GM23338 (cell line): ENCODE measurements at regions not wholly inside any gene's neighbourhood (a gene's known extent, or its start where the extent isn't known, plus 50 kb on each side); places are given as distances from the start of the nearest gene placed in this dataset.

Source experiments
- ATAC-seq: fragments of 200-7000 bp; cut with Tn5 transposase; 3 replicates; pipeline ENCODE4 v1.9.1; 2020
- DNase-seq: peaks from one replicate; pipeline ENCODE4 v3.0.0-alpha.2; 2015; ENCODE audit warnings: low spot score
- H2AFZ ChIP-seq: fragments of 200-600 bp; sonication (generic); 2 replicates; pipeline ENCODE4 v1.8.0; 2016; ENCODE audit warnings: antibody characterized with exemption, mild to moderate bottlenecking, moderate library complexity
- H3F3A ChIP-seq: fragments of 200-600 bp; sonication (generic); replicated peaks from 2 replicates; pipeline ENCODE4 v1.8.0; 2017; ENCODE audit warnings: antibody characterized with exemption, mixed run types, low read depth
- H3K27ac ChIP-seq: fragments of 200-600 bp; sonication (generic); 2 replicates; pipeline ENCODE4 v1.6.1; 2016; ENCODE audit warnings: low read depth
- H3K27me3 ChIP-seq: fragments of 200-600 bp; sonication (generic); 2 replicates; pipeline ENCODE4 v1.8.0; 2016; ENCODE audit warnings: mild to moderate bottlenecking, mixed run types, moderate library complexity; ENCODE audit not compliant: insufficient read depth
- H3K36me3 ChIP-seq: fragments of 200-600 bp; sonication (generic); 2 replicates; pipeline ENCODE4 v1.8.0; 2016; ENCODE audit warnings: mild to moderate bottlenecking; ENCODE audit not compliant: insufficient read depth
- H3K4me1 ChIP-seq: fragments of 200-600 bp; sonication (generic); 2 replicates; pipeline ENCODE4 v1.8.0; 2016; ENCODE audit warnings: mild to moderate bottlenecking, moderate library complexity; ENCODE audit not compliant: insufficient read depth
- H3K4me2 ChIP-seq: fragments of 200-600 bp; sonication (generic); 2 replicates; pipeline ENCODE4 v1.7.1; 2017; ENCODE audit warnings: mixed run types
- H3K4me3 ChIP-seq: fragments of 200-600 bp; sonication (generic); 2 replicates; pipeline ENCODE4 v1.6.1; 2016; ENCODE audit warnings: mixed run types
- H3K79me2 ChIP-seq: fragments of 200-600 bp; sonication (generic); replicated peaks from 2 replicates; pipeline ENCODE4 v1.8.0; 2017; ENCODE audit warnings: mild to moderate bottlenecking; ENCODE audit not compliant: insufficient read depth
- H3K9me2 ChIP-seq: fragments of 200-600 bp; sonication (generic); 2 replicates; pipeline ENCODE4 v1.8.0; 2017; ENCODE audit not compliant: insufficient read depth
- H4K20me1 ChIP-seq: fragments of 200-600 bp; sonication (generic); replicated peaks from 2 replicates; pipeline ENCODE4 v1.8.0; 2017; ENCODE audit warnings: mild to moderate bottlenecking; ENCODE audit not compliant: insufficient read depth
- H3K27ac Mint-ChIP-seq: 2 replicates; pipeline ENCODE4 v1.8.0; 2020; ENCODE audit warnings: inconsistent platforms, mild to moderate bottlenecking, moderate library complexity, mixed read lengths
- H3K27me3 Mint-ChIP-seq: 3 replicates; pipeline ENCODE4 v1.8.0; 2022; ENCODE audit warnings: low read depth, mild to moderate bottlenecking, moderate library complexity, mixed read lengths, inconsistent platforms; ENCODE audit not compliant: insufficient read depth, poor library complexity
- H3K36me3 Mint-ChIP-seq: 3 replicates; pipeline ENCODE4 v1.8.0; 2021; ENCODE audit warnings: low read depth, mild to moderate bottlenecking, inconsistent platforms, moderate library complexity, mixed read lengths
- H3K4me1 Mint-ChIP-seq: 3 replicates; pipeline ENCODE4 v1.8.0; 2020; ENCODE audit warnings: mild to moderate bottlenecking, inconsistent platforms, mixed read lengths
- H3K4me3 Mint-ChIP-seq: 3 replicates; pipeline ENCODE4 v1.8.0; 2021; ENCODE audit warnings: moderate library complexity, mild to moderate bottlenecking, inconsistent platforms, mixed read lengths
- H3K9me3 Mint-ChIP-seq: 3 replicates; pipeline ENCODE4 v1.8.0; 2020; ENCODE audit warnings: moderate library complexity, mild to moderate bottlenecking, inconsistent platforms, mixed read lengths
- CREB1 ChIP-seq: fragments of 250-450 bp; sonication (Bioruptor Pico); IDR thresholded peaks from 2 replicates; pipeline ENCODE4 v1.5.0; 2020; ENCODE audit warnings: low read depth, mild to moderate bottlenecking, moderate library complexity
- CTCF ChIP-seq, 2 experiments: fragments of 200-600 bp in 1 of 2; sonication (generic) in 1 of 2; conservative IDR thresholded peaks; 2 replicates each; pipeline versions ENCODE4 v1.5.1 to v1.6.1; 2016 to 2017; ENCODE audit warnings: antibody characterized with exemption in 2 of 2, low read depth in 2 of 2, mild to moderate bottlenecking in 2 of 2, moderate library complexity in 1 of 2
- EZH2 ChIP-seq: fragments of 200-600 bp; sonication (generic); IDR thresholded peaks from one replicate; pipeline ENCODE4 v1.8.0; 2017; ENCODE audit warnings: antibody characterized with exemption, mild to moderate bottlenecking, low read depth; ENCODE audit not compliant: unreplicated experiment
- EZH2phosphoT487 ChIP-seq: fragments of 200-600 bp; sonication (generic); IDR thresholded peaks from one replicate; pipeline ENCODE4 v1.8.1; 2018; ENCODE audit warnings: antibody characterized with exemption; ENCODE audit not compliant: unreplicated experiment
- JUNB ChIP-seq: IDR thresholded peaks from one replicate; pipeline ENCODE4 v1.6.1; 2016; ENCODE audit warnings: antibody characterized with exemption; ENCODE audit not compliant: unreplicated experiment
- REST ChIP-seq: IDR thresholded peaks from one replicate; pipeline ENCODE4 v1.6.1; 2018; ENCODE audit warnings: antibody characterized with exemption; ENCODE audit not compliant: unreplicated experiment
- STAT1 ChIP-seq: IDR thresholded peaks from one replicate; pipeline ENCODE4 v1.6.1; 2016; ENCODE audit warnings: antibody characterized with exemption; ENCODE audit not compliant: unreplicated experiment
- TF ChIP-seq, protein P1 (sequence below): IDR thresholded peaks from 2 replicates; pipeline ENCODE4 v1.6.1; 2016; ENCODE audit warnings: antibody characterized with exemption

GRCh38 chr5:14948383-14948782 is 76.8 kb upstream of the ANKH start (continued):
- TF ChIP-seq REST, result no peak
- TF ChIP-seq, protein P1, sequence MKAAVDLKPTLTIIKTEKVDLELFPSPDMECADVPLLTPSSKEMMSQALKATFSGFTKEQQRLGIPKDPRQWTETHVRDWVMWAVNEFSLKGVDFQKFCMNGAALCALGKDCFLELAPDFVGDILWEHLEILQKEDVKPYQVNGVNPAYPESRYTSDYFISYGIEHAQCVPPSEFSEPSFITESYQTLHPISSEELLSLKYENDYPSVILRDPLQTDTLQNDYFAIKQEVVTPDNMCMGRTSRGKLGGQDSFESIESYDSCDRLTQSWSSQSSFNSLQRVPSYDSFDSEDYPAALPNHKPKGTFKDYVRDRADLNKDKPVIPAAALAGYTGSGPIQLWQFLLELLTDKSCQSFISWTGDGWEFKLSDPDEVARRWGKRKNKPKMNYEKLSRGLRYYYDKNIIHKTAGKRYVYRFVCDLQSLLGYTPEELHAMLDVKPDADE, result no peak
- TF ChIP-seq CREB1 (CRISPR knock-in tag), result no peak
- no peak for TF ChIP-seq EZH2
- no peak for TF ChIP-seq EZH2phosphoT487
- no peak for TF ChIP-seq CTCF (conservative IDR thresholded peaks at IDR 0.05; ENCODE audit: low read depth in 2 of 2)
- TF ChIP-seq STAT1, result no peak
- TF ChIP-seq JUNB, result no peak

DNA sequence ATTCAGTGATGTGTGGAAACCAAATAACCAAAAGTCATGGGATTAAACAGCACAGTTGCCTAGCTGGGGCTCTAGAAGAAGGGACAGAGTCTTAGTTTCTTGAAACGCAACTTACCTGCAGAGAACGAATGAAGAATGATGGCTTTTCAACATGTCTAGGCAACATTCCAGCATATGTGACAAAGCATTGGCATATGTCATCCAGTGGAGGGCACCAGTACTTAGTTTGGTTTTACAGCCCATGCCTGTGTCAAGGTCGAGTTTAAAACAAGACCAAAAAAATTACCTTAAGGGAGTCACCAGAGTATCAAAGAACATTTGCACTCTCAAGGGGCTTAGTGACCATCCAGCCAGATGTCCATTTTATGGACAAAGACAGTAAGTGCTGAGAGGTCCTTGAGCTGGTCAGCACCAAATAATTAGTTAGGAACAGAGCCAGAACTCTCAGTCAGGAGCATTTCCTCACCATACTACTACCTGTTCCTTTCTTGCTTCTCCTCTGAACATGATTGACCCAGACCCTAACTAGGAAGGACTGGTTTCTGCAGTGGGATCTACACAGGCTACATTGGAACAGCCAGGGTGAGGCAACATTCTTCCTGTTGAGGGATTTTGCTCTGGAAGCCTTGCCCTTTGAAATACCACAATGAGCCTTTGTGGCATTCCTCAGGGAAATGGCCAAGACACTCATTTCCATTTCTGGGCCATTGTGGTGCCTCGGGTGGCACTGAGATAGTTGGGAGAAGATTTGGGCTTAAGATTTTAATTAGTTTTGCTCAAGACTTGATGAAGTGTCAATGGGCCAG is 75.4 kb upstream of the ANKH start:
- peak; percentile 44 to 66 for TF ChIP-seq CTCF (conservative IDR thresholded peaks at IDR 0.05; ENCODE audit: low read depth in 2 of 2)
- no peak for TF ChIP-seq EZH2phosphoT487
- Histone ChIP-seq H3K27me3 (no peaks in the 10 kb centered on the region), H3K79me2 (no peaks in the 10 kb centered on the region), H3K36me3 (no peaks in the 10 kb centered on the region), H3K4me2 (no peak overlapping the region), H4K20me1 (no peaks in the 10 kb centered on the region), H3K9me2 (no peaks in the 10 kb centered on the region), H3F3A (no peaks in the 10 kb centered on the region), H3K4me3 (no peak overlapping the region), H3K27ac (no peak overlapping the region), H3K4me1 (no peaks in the 10 kb centered on the region), H2AFZ (peak overlapping the region; percentile 83)
- H3K4me1 Mint-ChIP-seq, result peaks cover 7% of the 10 kb centered on the region; the same call in 2 of the 3 replicates
- H3K27me3 Mint-ChIP-seq, result peaks cover 3% of the 10 kb centered on the region
- H3K27ac Mint-ChIP-seq, result no peak overlapping the region; the same call in 1 of the 2 replicates
- H3K4me3 Mint-ChIP-seq, result no peak overlapping the region
- H3K9me3 Mint-ChIP-seq, result no peaks in the 10 kb centered on the region
- no peaks in the 10 kb centered on the region for H3K36me3 Mint-ChIP-seq
- DNase-seq, result peak; percentile 50
- peak; percentile 81 for ATAC-seq
